MCF 10A (cell line): ENCODE measurements at regions not wholly inside any gene's neighbourhood (a gene's known extent, or its start where the extent isn't known, plus 50 kb on each side); places are given as distances from the start of the nearest gene placed in this dataset.

Source experiments
- BruUV-seq: library from RNA; stranded (reverse); fragments of 400-500 nt; replicated peaks from 2 replicates; lab custom pipeline; 2021; lab: Mats Ljungman, UMichigan
- CTCF ChIA-PET: fragments of 300-600 bp; sonication (Branson Sonifier 250); formaldehyde crosslinking; extraction: SDS; loops from one replicate; lab custom pipeline; 2021; ENCODE audit warnings: antibody characterized with exemption, inconsistent platforms; lab: Yijun Ruan, JAX
- POLR2A ChIA-PET: fragments of 300-600, 350-650 bp; sonication (Branson Sonifier 250); formaldehyde crosslinking; extraction: SDS; loops from one replicate; lab custom pipeline; 2020; ENCODE audit warnings: antibody characterized with exemption, inconsistent platforms; lab: Yijun Ruan, JAX
- DNase-seq: peaks from one replicate; pipeline ENCODE4 v3.0.0-alpha.2; 2018; ENCODE audit not compliant: unreplicated experiment
- H3K27ac Mint-ChIP-seq: one replicate; pipeline ENCODE4 v1.8.0; 2022; ENCODE audit warnings: mild to moderate bottlenecking, low read depth, mixed read lengths; ENCODE audit not compliant: unreplicated experiment
- H3K27me3 Mint-ChIP-seq: one replicate; pipeline ENCODE4 v1.8.0; 2022; ENCODE audit warnings: mixed read lengths; ENCODE audit not compliant: insufficient read depth, unreplicated experiment
- H3K36me3 Mint-ChIP-seq: one replicate; pipeline ENCODE4 v1.8.0; 2022; ENCODE audit warnings: mild to moderate bottlenecking, moderate library complexity, mixed read lengths; ENCODE audit not compliant: insufficient read depth, unreplicated experiment
- H3K4me1 Mint-ChIP-seq: one replicate; pipeline ENCODE4 v1.8.0; 2022; ENCODE audit warnings: mixed read lengths; ENCODE audit not compliant: insufficient read depth, unreplicated experiment
- H3K4me3 Mint-ChIP-seq: one replicate; pipeline ENCODE4 v1.8.0; 2022; ENCODE audit warnings: mild to moderate bottlenecking, moderate library complexity, mixed read lengths; ENCODE audit not compliant: unreplicated experiment
- H3K9me3 Mint-ChIP-seq: one replicate; pipeline ENCODE4 v1.8.0; 2022; ENCODE audit warnings: mixed read lengths; ENCODE audit not compliant: unreplicated experiment
- intact Hi-C: fragments of 100-400 bp; cut with micrococcal nuclease; formaldehyde crosslinking; loops from 2 replicates; pipeline ENCODE4 v1.14.1; 2022
- TF ChIP-seq, protein P1 (sequence below): fragments of 200-600 bp; IDR thresholded peaks from one replicate; pipeline ENCODE4 v1.8.0; 2022; ENCODE audit warnings: antibody characterized with exemption, mild to moderate bottlenecking; ENCODE audit not compliant: unreplicated experiment

GRCh38 chr4:30495251-30495650, 224.9 kb upstream of the PCDH7 start:
- DNase-seq: no peak
- TF ChIP-seq, protein P1, sequence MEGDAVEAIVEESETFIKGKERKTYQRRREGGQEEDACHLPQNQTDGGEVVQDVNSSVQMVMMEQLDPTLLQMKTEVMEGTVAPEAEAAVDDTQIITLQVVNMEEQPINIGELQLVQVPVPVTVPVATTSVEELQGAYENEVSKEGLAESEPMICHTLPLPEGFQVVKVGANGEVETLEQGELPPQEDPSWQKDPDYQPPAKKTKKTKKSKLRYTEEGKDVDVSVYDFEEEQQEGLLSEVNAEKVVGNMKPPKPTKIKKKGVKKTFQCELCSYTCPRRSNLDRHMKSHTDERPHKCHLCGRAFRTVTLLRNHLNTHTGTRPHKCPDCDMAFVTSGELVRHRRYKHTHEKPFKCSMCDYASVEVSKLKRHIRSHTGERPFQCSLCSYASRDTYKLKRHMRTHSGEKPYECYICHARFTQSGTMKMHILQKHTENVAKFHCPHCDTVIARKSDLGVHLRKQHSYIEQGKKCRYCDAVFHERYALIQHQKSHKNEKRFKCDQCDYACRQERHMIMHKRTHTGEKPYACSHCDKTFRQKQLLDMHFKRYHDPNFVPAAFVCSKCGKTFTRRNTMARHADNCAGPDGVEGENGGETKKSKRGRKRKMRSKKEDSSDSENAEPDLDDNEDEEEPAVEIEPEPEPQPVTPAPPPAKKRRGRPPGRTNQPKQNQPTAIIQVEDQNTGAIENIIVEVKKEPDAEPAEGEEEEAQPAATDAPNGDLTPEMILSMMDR: no peak
- no TSS peak for BruUV-seq
- Mint-ChIP-seq H3K9me3 (peaks cover 14% of the 10 kb centered on the region), H3K36me3 (no peaks in the 10 kb centered on the region), H3K4me3 (no peak overlapping the region), H3K4me1 (peaks cover 6% of the 10 kb centered on the region), H3K27me3 (no peaks in the 10 kb centered on the region), H3K27ac (no peak overlapping the region)
- intact Hi-C loops: no loop called here
- ChIA-PET POLR2A (no interaction called here), CTCF (no interaction called here)

- Mint-ChIP-seq H3K4me3 (no peak overlapping the region), H3K36me3 (no peaks in the 10 kb centered on the region), H3K27me3 (no peaks in the 10 kb centered on the region), H3K9me3 (peaks cover 13% of the 10 kb centered on the region), H3K4me1 (peaks cover 6% of the 10 kb centered on the region), H3K27ac (no peak overlapping the region)
- BruUV-seq: no TSS peak
- ChIA-PET POLR2A (no interaction called here), CTCF (no interaction called here)
- intact Hi-C loops: no loop called here
- TF ChIP-seq, protein P1: no peak
- no peak for DNase-seq
These were observed 224.4 kb upstream of the PCDH7 start for GRCh38 chr4:30495651-30496310.

- TF ChIP-seq, protein P1: no peak
- DNase-seq: no peak
- H3K36me3 Mint-ChIP-seq: no peaks in the 10 kb centered on the region
- H3K4me3 Mint-ChIP-seq: no peak overlapping the region
- intact Hi-C loops: no loop called here
- no peaks in the 10 kb centered on the region for H3K9me3 Mint-ChIP-seq
- ChIA-PET CTCF (interaction anchor here (0.7 kb wide), 1 partner anchor 7 kb away, joined by 3 read pairs; no protein-coding TSS in a partner anchor), POLR2A (no interaction called here)
- no peaks in the 10 kb centered on the region for H3K4me1 Mint-ChIP-seq
- BruUV-seq: no TSS peak
- H3K27ac Mint-ChIP-seq: no peak overlapping the region
- no peaks in the 10 kb centered on the region for H3K27me3 Mint-ChIP-seq
These were observed 208.4 kb upstream of the PCDH7 start for GRCh38 chr4:30511751-30512150.

DNA sequence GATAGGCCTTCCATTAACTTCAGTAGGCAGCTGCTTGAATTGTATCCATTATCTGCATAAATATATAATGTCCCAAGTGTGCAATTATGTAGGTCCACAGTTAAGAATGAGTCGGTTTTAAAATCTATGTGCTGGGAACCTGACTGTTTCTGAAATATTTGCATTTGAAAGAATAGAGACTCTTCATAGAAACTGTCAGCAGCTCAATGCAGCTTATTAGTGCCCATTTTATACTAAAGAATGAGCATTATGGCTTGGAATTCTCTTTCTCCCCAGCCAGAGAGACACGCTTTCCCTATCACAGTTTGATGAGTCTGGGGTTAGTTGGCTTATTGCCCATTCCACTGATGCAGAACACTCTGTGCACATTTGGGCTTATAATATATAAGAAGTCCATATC, 202.0 kb upstream of the PCDH7 start:
- ChIA-PET POLR2A (no interaction called here), CTCF (interaction anchor here (1.2 kb wide), 1 partner anchor 12 kb away, joined by 5 read pairs; no protein-coding TSS in a partner anchor)
- Mint-ChIP-seq H3K4me3 (no peak overlapping the region), H3K27ac (no peak overlapping the region), H3K27me3 (no peaks in the 10 kb centered on the region), H3K9me3 (no peaks in the 10 kb centered on the region), H3K4me1 (no peaks in the 10 kb centered on the region), H3K36me3 (no peaks in the 10 kb centered on the region)
- no TSS peak for BruUV-seq
- intact Hi-C loops: no loop called here
- DNase-seq: no peak
- TF ChIP-seq, protein P1: no peak
